Tibial artery (tissue), 4 donors: ENCODE measurements at regions not wholly inside any gene's neighbourhood (a gene's known extent, or its start where the extent isn't known, plus 50 kb on each side); places are given as distances from the start of the nearest gene placed in this dataset.

Experiments used
- DNase-seq, 2 donors: peaks; one replicate each; pipeline ENCODE4 v3.0.0-alpha.2; 2019
- H3K27ac ChIP-seq, 2 donors: fragments of 200-600 bp; sonication (generic) in 1 of 2; 1 replicate in 1 of 2; 2 replicates in 1 of 2; pipeline ENCODE4 v1.5.1; 2018 to 2019; ENCODE audit warnings: mild to moderate bottlenecking in 1 of 2
- H3K27me3 ChIP-seq, 2 donors: fragments of 200-600 bp; sonication (generic) in 1 of 2; one replicate each; pipeline versions ENCODE4 v1.5.1 to v1.6.0; 2016 to 2019
- H3K36me3 ChIP-seq, 3 donors: fragments of 200-600 bp; sonication (generic) in 2 of 3; one replicate each; pipeline ENCODE4 v1.5.1; 2016 to 2019; ENCODE audit warnings: mild to moderate bottlenecking in 2 of 3
- H3K4me1 ChIP-seq, 4 donors: fragments of 200-600 bp; sonication (generic) in 2 of 4; 1 replicate in 3 of 4; 2 replicates in 1 of 4; pipeline ENCODE4 v1.5.1; 2016 to 2019
- H3K4me3 ChIP-seq, 2 donors: fragments of 200-600 bp; sonication (generic) in 1 of 2; 1 replicate in 1 of 2; 2 replicates in 1 of 2; pipeline ENCODE4 v1.5.1; 2018 to 2019; ENCODE audit warnings: mild to moderate bottlenecking in 2 of 2
- H3K9me3 ChIP-seq, 3 donors: fragments of 200-600 bp; sonication (generic) in 1 of 3; one replicate each; pipeline ENCODE4 v1.5.1; 2016 to 2019
- CTCF ChIP-seq, 2 experiments: fragments of 200-600 bp in 1 of 2; fragments of 450-650 bp in 1 of 2; IDR thresholded peaks; one replicate each; pipeline ENCODE4 v1.5.1; 2017 to 2019; ENCODE audit warnings: antibody characterized with exemption in 2 of 2, mild to moderate bottlenecking in 1 of 2, moderate library complexity in 1 of 2
- intact Hi-C: fragments of 100-400 bp; cut with DNase I; formaldehyde crosslinking; loops from one replicate; pipeline ENCODE4 v1.15.0; 2023; ENCODE audit warnings: low total_unique reads

GRCh38 chr1:96374076-96374762, 347.4 kb upstream of the PTBP2 start:
- DNase-seq: no peak
- intact Hi-C loops: no loop called here
- Histone ChIP-seq H3K4me1 (no peaks in the 10 kb centered on the region), H3K36me3 (no peaks in the 10 kb centered on the region), H3K27me3 (no peaks in the 10 kb centered on the region), H3K4me3 (no peak overlapping the region), H3K27ac (no peak overlapping the region), H3K9me3 (no peaks in the 10 kb centered on the region)
- TF ChIP-seq CTCF (IDR thresholded peaks at IDR 0.05): no peak

DNA sequence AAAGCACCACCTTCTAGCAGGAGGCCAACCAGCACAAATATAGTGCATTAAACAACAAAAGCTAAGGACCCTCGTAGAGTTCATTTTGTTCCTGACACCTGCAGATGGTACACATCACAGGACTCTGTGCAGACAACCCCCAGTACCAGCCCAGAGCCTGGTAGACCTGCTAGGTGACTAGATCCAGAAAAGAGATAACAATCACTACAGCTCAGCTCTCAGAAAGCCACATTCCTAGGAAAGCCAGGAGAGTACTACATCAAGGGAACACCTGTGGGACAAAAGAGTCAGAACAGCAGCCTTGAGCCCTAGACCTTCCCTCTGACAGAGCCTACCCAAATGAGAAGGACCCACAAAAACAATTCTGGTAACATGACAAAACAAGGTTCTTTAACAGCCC, 344.7 kb upstream of the PTBP2 start:
- H3K4me3 ChIP-seq: no peak overlapping the region
- DNase-seq: no peak
- TF ChIP-seq CTCF (IDR thresholded peaks at IDR 0.05): no peak
- H3K27ac ChIP-seq: no peak overlapping the region
- no peaks in the 10 kb centered on the region for H3K27me3 ChIP-seq
- no peaks in the 10 kb centered on the region for H3K36me3 ChIP-seq
- intact Hi-C loops: no loop called here
- no peaks in the 10 kb centered on the region for H3K4me1 ChIP-seq
- no peaks in the 10 kb centered on the region for H3K9me3 ChIP-seq

DNA sequence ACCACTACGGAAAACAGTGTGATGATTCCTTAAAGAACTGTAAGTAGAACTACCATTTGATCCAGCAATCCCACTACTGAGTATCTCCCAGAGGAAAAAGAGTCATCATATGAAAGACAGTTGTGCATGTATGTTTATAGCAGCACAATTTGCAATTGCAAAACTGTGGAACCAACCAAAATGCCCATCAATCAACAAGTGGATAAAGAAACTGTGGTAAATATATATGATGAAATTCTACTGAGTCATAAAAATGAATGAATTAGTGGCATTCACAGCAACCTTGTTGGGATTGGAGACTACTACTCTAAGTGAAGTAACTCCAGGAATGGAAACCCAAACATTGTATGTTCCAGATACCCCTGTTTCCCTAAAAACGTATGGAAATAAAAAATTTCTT, 337.0 kb upstream of the PTBP2 start:
- peaks cover 2 to 8% (median 4%) of the 10 kb centered on the region in 3 donors for H3K9me3 ChIP-seq
- no peaks in the 10 kb centered on the region for H3K27me3 ChIP-seq
- TF ChIP-seq CTCF (IDR thresholded peaks at IDR 0.05): no peak
- intact Hi-C loops: no loop called here
- peaks cover 0 to 8% (median 0%) of the 10 kb centered on the region in 4 donors for H3K4me1 ChIP-seq
- DNase-seq: no peak
- H3K4me3 ChIP-seq: no peak overlapping the region
- H3K36me3 ChIP-seq: no peaks in the 10 kb centered on the region
- H3K27ac ChIP-seq: no peak overlapping the region

DNA sequence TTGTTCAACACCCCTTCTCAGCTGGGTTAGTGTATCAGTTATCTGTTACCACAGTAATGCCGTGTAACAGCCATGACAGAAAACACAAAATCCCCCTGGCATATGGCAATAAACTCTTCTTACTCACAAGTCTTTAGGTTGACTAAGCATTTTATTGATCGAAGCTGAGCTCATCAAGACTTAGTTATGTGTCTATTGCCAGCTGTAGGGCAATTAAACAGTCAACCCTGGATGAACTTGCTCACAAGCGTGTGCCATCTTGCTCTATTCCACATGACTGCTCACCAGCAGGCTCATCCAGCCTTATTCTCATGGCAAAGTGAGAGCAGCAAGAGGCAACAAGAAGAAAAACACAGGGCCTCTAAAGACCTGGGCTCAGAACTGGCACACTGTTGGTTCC, 333.8 kb upstream of the PTBP2 start:
- peaks cover 0 to 2% (median 0%) of the 10 kb centered on the region in 3 donors for H3K9me3 ChIP-seq
- no peaks in the 10 kb centered on the region for H3K27me3 ChIP-seq
- DNase-seq: no peak
- intact Hi-C loops: no loop called here
- no peak overlapping the region for H3K4me3 ChIP-seq
- no peak overlapping the region for H3K27ac ChIP-seq
- peaks cover 0 to 8% (median 0%) of the 10 kb centered on the region in 4 donors for H3K4me1 ChIP-seq
- no peaks in the 10 kb centered on the region for H3K36me3 ChIP-seq
- no peak for TF ChIP-seq CTCF (IDR thresholded peaks at IDR 0.05)

GRCh38 chr1:96388421-96389310, 332.9 kb upstream of the PTBP2 start:
- Histone ChIP-seq H3K4me1 (peaks cover 0 to 8% (median 0%) of the 10 kb centered on the region in 4 donors), H3K4me3 (no peak overlapping the region), H3K36me3 (no peaks in the 10 kb centered on the region), H3K27me3 (no peaks in the 10 kb centered on the region), H3K9me3 (no peaks in the 10 kb centered on the region), H3K27ac (no peak overlapping the region)
- TF ChIP-seq CTCF (IDR thresholded peaks at IDR 0.05): no peak
- intact Hi-C loops: no loop called here
- DNase-seq: no peak
